ENCODE measurements at regions not wholly inside any gene's neighbourhood (a gene's known extent, or its start where the extent isn't known, plus 50 kb on each side); places are given as distances from the start of the nearest gene placed in this dataset.
"Not testable (repeated sequence)": the region's sequence is repeated elsewhere in the genome, so short reads cannot be mapped to it uniquely, and the experiment has no call there.

DNA sequence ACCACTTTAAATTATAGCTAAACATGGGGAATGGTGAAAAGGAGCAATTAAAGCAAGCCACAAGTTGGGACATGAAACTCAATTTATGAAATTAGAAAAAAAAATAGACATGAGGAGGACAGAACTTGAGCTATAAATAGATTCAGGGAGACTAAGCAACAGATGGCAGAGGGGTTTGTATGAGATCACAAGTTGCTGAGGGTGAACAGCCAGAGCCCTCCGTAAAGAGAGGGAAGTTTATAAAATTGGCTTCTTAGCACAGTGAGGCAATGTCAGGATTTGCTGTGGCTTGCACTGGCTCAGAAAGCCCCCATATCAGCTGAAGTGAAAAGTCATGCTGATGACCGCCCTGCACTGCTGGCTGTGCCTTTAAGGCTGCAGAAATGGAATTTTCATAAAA, 443.4 kb upstream of the CD180 start:
- no peak for DNase-seq (ENCODE audit: low read depth)

DNA sequence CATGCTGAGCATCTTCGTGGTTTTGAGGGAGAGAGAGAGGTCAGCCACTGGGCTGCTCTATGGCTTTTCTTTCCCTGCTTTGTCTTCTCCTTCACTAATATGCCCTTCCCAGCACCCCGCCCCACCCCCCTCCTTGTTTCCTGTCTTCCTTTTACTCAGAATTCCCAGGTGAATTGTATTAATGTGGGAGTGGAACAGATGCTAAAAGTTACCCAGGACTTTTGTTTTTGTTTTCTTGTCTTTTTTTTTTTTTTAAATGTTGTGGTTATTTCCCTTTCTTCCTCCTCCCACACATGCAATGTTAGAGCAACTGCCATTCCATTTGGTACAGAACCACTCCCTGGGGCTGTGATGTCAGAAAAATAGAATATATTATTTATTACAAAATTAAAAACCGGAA, 442.7 kb upstream of the CD180 start:
- DNase-seq (ENCODE audit: low read depth), result no peak

DNA sequence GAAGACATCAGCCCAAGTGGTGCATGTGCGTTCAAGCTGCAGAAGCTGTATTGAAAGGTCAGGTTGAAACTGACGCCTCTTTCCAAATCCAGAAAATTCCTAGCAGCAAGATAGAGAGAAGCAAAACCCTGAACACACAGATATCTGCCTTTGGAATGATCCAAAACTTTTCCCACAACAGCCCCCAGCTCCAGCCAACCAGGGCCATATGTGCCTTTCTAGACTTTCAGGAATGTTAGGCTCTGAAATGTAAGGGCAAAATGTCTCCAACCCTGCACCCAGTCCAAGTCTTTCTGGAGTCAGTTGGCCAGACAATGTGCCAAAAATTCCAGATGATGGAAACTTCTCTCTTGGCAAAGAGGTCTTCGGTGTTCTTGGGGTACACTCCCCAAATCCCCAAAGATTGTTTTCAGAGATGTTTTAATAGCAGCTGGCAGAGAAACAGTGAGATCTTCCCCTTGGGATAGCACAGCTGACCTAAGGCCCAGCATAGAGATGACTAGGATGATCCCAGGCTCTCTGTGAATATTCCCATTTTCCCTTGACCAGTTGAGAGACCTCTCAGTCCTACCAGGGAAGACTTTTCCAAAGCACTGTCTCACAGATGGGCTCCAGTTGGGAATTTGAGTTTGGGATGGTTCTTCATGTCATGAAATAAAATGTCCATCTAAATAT, 440.4 kb upstream of the CD180 start:
- DNase-seq (ENCODE audit: low read depth), result no peak

DNA sequence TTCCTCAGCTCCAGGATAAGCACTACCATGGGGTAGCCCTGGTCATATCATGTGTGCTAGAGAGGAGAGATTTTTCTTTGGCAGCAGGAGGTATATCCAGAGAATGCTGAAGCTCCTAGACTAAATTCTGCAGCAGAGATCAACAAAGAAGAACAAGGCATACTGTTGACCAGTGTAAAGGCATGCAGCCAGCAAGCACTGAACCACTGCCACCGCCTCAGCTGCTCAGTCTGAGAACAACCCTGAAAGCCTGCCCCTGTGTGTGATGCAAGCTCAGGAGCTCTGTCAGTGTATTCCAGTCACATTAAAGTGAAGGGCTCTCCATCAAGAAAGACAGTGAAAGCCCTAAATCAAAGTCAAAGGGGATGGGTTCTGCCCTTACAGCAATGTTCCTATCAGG, 439.5 kb upstream of the CD180 start:
- DNase-seq (ENCODE audit: low read depth), result no peak

DNA sequence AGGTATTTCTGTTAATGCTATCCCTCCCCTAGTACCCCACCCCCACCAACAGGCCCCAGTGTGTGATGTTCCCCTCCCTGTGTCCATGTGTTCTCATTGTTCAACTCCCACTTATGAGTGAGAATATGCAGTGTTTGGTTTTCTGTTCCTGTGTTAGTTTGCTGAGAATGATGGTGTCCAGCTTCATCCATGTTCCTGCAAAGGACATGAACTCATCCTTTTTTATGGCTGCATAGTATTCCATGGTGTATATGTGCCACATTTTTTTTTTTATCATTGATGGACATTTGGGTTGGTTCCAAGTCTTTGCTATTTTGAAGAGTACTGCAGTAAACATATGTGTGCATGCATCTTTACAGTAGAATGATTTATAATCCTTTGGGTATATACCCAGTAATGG, 430.5 kb upstream of the CD180 start:
- DNase-seq (ENCODE audit: low read depth), result not testable (repeated sequence)

DNA sequence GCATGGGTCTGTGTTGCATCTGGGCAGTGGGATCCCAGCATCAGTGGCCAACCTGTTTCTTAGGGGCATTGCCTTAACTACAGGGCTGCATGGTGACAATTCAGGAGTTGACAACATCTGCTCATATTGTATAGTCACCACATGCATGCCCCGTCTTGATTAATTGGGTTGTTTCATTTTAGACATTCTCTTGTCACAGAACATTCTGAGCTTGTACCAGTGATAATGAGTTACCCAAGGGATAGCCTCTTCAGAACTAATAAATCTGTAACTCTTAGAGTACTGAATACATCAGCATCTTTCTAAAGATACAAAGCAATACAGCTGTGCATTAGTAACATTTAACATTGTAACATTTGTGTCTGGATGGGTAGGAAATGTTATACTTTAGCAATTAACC, 426.5 kb upstream of the CD180 start:
- DNase-seq (ENCODE audit: low read depth), result no peak

DNA sequence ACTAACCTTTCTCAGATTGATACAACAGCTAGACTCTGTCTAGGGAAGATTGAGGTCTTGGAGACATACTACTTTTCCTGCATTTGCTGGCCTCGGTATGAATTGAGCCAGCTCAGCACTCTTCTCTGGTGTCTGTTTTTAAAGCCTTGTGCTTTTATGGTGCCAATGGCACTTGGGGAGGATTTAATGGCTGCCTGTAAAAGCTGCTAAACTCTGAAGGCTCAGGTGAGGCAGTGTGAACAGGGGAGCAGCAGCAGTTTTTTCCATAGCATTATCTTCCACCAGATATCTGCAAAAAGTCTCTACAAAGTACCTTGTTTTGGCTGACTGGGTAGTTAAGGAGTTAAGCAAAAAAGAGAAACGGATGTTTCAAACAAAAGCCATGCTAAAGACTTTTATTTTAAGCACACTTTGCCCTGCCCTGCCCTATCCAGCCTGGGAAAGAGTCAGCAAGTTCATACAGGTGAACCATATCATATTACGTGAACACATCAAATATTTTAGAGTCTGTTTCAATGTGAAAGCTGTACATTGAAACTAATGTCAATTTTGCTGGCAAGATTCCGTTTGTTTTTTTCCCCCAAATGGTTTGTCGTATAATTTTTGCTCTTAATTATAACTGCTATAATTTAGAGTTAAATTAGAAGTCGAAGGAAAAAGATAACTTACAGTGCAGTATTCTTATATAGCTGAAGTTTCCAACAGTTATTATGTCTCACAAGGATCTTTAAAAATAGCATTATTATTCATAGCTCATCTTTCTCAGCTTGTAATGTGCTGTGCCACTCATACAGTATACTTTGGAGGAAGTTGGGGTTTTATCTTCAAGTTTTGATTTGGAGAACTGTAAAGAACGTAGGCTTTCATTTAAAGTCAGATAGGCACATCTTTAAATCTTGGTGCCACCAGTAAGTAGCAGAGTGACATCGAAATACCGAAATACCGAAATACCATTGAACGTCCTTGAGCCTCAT, 424.1 kb upstream of the CD180 start:
- DNase-seq (ENCODE audit: low read depth), result no peak

DNA sequence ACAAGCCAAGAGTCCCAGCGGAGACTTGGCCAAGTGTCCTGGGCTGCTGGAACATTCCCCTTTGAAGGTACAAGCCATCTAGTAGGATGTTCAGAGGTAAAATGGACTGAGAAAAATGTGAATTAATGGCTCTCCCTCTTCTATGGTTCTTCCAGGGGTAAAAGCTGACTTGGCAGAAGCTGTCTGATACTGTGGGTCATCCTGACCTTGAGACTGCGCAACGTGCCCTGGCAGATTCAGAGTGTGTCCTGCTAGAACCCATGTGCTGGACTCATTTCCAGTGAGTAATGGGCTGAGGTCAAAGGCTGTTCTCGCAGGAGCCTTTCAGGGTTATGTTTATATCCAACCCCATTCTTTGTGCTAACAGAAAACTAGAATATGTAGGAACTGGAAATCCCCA, 423.0 kb upstream of the CD180 start:
- DNase-seq (ENCODE audit: low read depth), result no peak

DNA sequence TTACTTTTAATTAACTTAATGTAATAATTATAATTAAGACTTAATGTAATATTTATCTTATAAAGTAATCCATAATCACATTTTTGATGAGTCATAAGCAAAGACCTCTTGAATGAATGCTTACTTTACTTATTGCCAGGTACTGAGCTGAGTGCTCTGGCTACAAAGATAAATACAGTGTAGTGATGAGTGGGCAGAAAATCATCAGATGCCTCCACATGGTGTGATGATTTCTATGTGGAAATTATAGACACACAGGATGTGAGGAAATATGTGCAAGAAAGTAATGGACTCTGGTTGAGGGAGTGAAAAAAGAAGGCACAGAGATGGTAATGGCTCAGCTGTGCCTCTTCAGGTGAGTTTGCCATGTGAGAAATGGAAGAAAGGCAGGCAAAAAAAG, 422.6 kb upstream of the CD180 start:
- no peak for DNase-seq (ENCODE audit: low read depth)

DNA sequence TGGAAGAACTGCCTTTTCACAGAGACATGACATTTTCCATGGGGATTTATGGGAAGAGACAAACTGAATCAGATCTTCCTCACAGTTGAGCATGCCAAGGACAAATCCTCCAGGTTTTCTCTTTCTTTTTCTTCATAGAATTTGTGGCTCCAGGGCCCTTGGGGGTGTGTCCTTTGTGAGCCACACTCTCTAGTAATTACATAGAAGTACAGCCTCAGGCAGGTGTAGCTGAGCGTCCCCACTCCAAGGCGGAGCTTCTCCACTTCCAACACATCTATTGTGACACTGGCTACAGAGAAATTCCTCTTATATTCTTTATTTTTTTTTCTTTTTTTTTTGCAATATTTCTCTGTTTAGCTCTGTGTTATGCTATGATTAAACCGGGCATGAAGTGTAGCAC, 420.5 kb upstream of the CD180 start:
- DNase-seq (ENCODE audit: low read depth), result no peak

DNA sequence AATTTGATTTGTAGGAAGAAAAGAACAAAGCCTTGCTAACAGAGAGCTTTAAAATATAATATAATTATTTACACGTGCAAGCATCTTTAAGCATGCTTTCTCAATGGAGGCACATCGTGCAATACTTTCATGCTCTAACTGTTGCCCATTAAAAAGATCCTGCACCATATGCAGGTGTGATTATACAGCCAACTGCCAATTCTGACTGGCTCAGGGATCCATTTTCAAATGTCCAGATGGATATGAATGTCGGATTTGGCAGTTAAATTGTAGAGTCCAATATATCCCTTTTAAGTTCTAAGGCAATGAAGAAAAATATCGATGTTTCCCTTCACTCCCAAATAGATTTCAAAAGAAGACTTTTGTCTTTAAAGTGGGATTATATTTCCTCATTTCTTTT, 416.4 kb upstream of the CD180 start:
- DNase-seq (ENCODE audit: low read depth), result no peak

DNA sequence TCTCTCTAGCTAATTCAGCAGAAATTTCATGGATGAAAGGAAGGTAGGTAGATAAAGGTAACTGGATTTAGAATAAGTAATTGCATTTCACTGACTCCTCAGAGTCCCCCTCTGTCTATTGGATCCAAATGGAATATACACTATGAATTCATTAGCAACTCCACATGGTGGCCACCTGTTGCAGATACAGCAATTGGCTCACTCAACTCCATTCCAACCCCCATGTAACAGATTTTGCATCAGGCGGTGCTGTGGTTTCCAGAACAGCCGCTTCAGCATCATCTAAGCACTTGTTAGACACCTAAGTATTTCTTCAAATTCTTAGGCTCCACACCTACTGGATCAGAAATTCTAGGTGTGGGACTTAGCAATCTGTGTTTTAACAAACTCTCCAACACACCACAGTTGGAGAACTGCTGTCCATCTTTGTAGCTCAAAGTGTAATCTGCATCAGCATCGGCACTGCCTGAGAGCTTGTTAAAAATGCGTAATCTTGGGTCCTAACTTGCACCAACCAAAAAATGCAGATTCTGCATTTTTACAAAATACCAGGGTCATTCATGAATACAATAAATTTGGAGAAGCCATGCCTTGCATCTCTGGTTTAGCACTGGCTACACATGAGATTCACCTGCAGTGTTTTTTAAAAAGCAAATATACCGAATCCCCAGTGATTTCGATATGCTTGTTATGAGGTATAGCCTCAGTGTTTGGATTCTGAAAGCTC, 413.8 kb upstream of the CD180 start:
- DNase-seq (ENCODE audit: low read depth), result no peak

DNA sequence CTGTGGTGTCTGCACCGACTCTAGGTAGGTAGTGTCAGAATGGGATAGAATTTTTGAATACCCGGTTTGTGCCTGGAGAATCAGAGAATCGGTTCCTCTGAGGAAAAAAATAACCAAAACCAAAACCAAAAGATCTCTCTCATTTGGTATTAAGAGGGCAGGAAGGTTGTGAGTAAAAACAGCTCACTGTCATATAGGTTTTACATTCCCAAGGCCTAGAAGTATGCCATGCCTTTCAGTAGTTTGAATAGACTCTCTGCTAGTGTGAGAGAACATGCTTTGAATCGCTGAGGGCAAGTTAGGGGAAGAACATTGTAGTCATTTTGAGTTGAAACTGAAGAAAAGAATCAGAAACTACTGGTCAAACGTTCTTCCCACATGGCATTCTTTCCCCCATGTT, 411.4 kb upstream of the CD180 start:
- no peak for DNase-seq (ENCODE audit: low read depth)

DNA sequence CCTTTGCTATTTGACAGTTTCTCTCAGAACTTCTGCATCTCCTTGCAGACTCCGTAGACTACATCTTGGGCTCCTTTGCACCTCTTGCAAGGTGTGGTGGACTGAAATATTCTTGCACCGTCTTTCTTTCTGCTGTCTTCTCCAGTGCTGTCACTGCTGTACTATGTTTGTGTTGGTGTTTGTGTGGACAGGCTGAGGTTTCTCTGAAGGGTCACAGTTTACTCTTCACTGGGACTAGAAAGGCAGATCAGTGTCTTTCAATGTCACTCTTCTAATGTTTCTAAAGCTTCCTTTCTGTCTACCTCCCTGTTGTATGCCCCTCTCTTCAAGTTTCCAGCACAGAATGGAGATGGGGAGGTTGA, 410.0 kb upstream of the CD180 start:
- no peak for DNase-seq (ENCODE audit: low read depth)

DNA sequence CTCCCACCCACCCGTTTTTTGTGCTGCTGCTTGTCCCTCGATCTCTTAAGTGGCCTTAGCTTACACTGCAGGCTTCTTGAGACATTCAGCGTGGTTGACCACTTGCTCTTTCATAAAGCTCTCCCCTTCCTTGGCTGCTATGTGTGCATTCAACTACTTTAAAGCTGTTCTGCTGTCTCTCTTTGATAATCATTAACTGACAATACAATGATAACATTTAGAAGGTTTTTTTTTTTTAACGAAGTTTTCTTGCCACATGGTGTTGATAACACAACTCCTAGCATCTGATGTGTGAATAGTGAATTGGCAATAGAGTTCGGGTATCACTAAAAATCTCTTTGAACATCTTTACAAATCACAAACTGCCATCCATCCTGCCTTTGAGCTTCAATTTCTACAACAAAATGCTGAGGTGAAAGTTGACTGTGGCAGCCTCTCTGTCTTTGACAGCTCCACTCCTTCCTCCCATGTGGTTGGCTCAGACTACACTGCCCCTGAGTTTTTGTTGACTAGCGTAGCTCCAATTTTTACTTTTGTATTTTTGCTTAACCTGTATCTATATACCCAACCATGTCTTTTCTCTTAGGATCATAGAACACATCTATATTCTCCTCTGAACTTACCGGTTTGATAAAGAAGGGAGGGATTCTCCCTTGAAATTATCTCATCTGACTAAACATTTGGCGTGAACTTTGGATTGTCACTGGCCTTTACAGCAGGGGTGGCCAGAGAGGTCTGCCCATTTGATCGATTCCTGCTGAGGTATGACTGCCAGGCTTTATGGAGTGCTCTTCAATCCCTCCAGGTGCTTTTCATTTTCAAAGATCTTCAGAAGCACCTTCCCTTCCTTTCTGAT, 409.4 kb upstream of the CD180 start:
- DNase-seq (ENCODE audit: low read depth), result no peak

DNA sequence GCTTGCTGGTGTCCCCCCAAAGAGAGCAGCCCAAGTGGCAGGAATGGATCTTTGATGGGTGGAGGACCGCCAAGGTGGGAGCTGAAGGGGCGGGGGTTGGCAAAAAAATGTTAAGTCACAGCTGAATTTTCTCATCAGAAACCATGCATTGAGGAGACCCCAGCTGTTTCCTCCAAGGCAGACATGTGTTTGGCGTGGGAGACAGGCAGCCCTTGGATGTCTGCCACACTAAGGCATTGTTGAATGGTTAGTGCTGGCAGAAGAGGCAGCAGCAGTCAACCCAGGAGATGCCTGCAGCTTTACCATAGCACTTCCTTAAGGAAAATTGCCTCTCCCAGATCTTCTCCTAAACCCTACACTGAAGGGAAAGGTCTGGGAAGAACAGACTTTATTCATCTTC, 394.9 kb upstream of the CD180 start:
- no peak for DNase-seq (ENCODE audit: low read depth)

DNA sequence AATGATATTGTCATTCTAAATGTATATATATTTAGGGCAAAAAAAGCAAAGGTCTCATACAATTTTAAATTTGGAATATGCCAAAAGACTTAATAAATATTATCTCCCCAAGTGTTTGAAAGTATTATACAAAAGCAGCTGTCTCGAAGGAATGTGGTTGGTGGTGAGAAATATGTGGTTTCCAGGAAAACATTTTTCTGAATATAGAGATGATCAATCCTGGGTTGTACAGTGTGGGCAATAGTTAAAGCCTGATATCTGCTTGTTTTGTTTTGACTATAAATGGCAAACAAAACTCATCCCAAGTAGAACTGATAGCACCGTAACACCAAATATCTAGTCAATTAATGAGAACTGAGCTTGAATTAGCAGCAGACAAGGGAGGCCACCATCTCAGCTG, 391.8 kb upstream of the CD180 start:
- no peak for DNase-seq (ENCODE audit: low read depth)

DNA sequence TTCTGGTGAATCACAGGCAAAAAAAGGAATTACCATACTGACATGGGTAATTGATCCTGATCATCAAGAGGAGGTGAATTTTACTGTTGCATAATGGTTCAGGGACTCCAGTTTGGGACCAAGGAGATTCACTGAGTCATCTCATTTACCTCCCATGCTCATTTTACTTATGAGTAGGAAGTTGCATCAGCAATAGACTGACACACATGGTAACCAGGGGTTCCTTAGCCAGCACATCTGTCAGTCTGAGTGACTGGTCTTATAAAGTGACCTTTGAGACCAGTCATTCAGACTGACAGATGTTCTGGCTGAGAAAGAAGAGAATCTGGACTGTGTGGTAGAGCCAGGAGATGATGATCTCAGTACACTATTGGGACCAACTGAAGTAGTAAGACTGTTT, 384.6 kb upstream of the CD180 start:
- no peak for DNase-seq (ENCODE audit: low read depth)

DNA sequence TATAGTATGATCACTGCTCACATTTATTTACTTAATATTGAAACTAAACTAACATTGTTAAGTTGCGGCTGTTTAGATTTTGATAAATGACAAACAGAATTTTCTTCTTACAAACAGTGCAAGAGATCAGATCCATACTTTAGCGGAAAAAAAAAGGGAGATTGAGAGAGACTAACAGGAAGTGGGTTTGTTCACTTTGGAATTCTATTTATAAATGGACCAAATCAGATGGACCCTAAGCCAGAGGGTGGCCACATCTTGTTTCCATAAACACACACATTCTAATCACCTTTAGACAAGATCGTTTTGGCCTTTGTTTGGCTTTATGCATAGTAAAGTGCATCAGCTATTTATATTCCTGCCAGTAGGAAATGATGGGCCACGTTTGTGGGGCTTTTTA, 381.4 kb upstream of the CD180 start:
- DNase-seq (ENCODE audit: low read depth), result no peak

DNA sequence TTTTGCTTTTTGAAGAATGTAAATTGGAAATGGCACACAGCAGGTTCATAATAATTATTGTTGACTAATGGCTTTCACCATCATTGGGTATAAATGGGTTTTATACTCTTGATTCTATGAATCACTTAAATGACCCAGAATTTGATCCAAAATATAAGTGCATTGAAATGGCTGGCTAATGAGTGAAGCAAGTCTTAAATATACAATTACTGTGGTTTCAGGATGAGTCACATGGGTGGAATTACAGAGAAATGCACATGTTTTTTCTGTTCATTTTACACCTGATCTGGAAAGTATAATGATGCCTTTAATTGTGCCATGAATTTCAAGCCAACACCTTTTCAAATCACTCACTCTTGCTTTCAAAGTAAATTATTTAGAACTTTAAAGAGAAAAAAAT, 380.8 kb upstream of the CD180 start:
- DNase-seq (ENCODE audit: low read depth), result no peak

DNA sequence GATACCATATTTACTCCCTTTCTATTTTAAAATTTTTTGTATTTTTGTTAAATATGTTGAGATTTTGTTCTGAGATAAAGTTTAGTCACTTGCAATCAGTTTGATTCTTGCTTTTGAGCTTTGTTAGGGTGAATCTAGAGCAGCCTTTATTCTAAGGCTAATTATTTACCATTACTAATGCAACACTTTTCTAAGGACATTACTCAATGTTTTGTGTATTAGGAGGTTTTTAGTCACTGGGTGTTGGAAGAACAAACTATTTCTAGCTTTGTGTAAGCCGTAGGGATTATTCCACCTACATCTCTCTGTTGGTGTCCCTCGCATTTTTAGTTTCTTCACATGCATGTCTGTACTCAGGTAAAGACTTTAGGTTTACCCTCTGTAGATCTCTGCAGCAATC, 379.5 kb upstream of the CD180 start:
- DNase-seq (ENCODE audit: low read depth), result no peak

DNA sequence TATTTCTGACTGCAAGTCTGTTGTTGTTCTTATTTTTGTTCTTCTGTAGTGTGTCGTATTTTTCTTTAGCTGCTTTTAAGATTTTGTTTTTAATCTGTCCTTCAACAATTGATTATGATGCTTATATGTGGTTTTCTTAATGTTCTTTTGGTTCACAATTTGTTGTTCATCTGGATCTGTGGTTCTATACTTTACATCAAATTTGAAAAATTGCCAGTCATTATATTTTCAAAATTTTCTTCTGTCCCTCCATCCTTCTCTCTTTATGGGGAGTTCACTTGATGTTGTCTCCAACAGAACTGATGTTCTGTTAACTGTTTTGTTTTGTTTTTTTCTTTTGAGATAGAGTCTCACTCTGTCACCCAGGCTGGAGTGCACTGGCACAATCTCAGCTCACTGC, 378.5 kb upstream of the CD180 start:
- DNase-seq (ENCODE audit: low read depth), result no peak
